GM12891 (cell line): ENCODE measurements at regions not wholly inside any gene's neighbourhood (a gene's known extent, or its start where the extent isn't known, plus 50 kb on each side); places are given as distances from the start of the nearest gene placed in this dataset.

Experiments
- PAX5 ChIP-seq: IDR thresholded peaks from 2 replicates; pipeline ENCODE4 v1.6.1; 2011; ENCODE audit warnings: low read length, moderate library complexity, mild to moderate bottlenecking; ENCODE audit not compliant: insufficient read depth, severe bottlenecking
- POLR2A ChIP-seq: IDR thresholded peaks from 2 replicates; pipeline ENCODE4 v1.6.1; 2011; ENCODE audit warnings: low read depth, low read length, control low read depth
- TAF1 ChIP-seq: IDR thresholded peaks from 2 replicates; pipeline ENCODE4 v1.6.1; 2011; ENCODE audit warnings: low read depth, low read length, control low read depth

DNA sequence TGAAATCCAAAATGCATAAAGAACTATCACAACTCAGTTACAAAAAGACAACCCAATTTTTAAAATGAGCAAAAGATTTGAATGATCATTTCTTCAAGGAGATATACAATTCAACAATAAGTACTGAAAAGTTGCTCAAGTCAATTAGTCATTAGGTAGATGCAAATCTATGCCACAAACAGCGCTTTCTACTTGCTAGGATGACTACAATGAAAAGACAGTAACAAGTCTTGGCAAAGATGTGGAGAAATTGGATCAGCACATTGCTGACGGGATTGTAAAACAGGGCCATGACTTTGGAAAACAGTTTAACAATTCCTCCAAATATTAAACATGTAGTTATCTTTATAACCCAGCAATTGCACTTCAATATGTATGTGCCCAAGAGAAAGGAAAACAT, 166.3 kb upstream of the MC4R start:
- TF ChIP-seq POLR2A (no peak), TAF1 (no peak), PAX5 (no peak)
